Activated B cell treated with CpG ODN at 0.5 μM for 24 hours (primary cell): ENCODE measurements at regions not wholly inside any gene's neighbourhood (a gene's known extent, or its start where the extent isn't known, plus 50 kb on each side); places are given as distances from the start of the nearest gene placed in this dataset.

Experiments used
- ATAC-seq: fragments of 200-7000 bp; cut with Tn5 transposase; one replicate; pipeline ENCODE4 v1.10.0; 2021; ENCODE audit warnings: low read depth, mild to moderate bottlenecking, moderate library complexity
- CTCF ChIA-PET: fragments of 350-600 bp; sonication (Branson Sonifier 250); formaldehyde crosslinking; loops from one replicate; lab custom pipeline; 2021; ENCODE audit warnings: antibody characterized with exemption; lab: Charles Lee
- POLR2A ChIA-PET: fragments of 350-600 bp; sonication (Branson Sonifier 250); formaldehyde crosslinking; loops from one replicate; lab custom pipeline; 2021; ENCODE audit warnings: antibody characterized with exemption; lab: Charles Lee
- DNase-seq: peaks from one replicate; pipeline ENCODE4 v3.0.0; 2022
- H3K27ac Mint-ChIP-seq: one replicate; pipeline ENCODE4 v1.8.0; 2020; ENCODE audit warnings: mixed read lengths
- H3K27me3 Mint-ChIP-seq: one replicate; pipeline ENCODE4 v1.8.0; 2021; ENCODE audit warnings: mixed read lengths
- H3K36me3 Mint-ChIP-seq: one replicate; pipeline ENCODE4 v1.8.0; 2021; ENCODE audit warnings: low read depth, mixed read lengths
- H3K4me1 Mint-ChIP-seq: one replicate; pipeline ENCODE4 v1.8.0; 2021; ENCODE audit warnings: mixed read lengths
- H3K4me3 Mint-ChIP-seq: one replicate; pipeline ENCODE4 v1.8.0; 2020; ENCODE audit warnings: mild to moderate bottlenecking, mixed read lengths
- H3K9me3 Mint-ChIP-seq: one replicate; pipeline ENCODE4 v1.8.0; 2020; ENCODE audit warnings: mixed read lengths
- intact Hi-C: fragments of 100-400 bp; cut with micrococcal nuclease; formaldehyde crosslinking; loops from one replicate; pipeline ENCODE4 v1.15.1; 2024
- TF ChIP-seq, protein P1 (sequence below): fragments of 200-600 bp; IDR thresholded peaks from one replicate; pipeline ENCODE4 v1.8.0; 2022; ENCODE audit warnings: antibody characterized with exemption, mild to moderate bottlenecking

DNA sequence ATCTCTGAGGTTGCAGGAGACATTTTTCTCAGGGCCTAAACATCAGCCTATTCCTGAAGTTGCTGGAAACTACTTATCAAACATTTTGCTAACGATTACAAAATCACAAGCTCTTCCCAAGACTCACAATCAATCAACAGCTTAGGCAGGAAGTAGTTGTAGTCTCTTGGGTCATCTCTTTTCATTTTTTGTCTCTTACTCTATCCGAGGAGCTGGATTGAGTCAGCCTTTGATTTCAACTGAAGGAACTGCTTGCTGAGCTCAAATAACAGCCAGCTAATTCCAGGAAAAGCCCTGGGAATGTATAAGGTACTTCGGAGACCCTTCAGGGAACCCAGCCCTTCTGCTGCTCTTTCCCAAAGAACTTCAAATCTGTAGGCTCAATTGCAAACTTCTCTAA, 398.9 kb downstream of the PLK2 start:
- ChIA-PET CTCF (no interaction called here), POLR2A (no interaction called here)
- peaks cover 3% of the 10 kb centered on the region for H3K27me3 Mint-ChIP-seq
- no peaks in the 10 kb centered on the region for H3K4me1 Mint-ChIP-seq
- TF ChIP-seq, protein P1, sequence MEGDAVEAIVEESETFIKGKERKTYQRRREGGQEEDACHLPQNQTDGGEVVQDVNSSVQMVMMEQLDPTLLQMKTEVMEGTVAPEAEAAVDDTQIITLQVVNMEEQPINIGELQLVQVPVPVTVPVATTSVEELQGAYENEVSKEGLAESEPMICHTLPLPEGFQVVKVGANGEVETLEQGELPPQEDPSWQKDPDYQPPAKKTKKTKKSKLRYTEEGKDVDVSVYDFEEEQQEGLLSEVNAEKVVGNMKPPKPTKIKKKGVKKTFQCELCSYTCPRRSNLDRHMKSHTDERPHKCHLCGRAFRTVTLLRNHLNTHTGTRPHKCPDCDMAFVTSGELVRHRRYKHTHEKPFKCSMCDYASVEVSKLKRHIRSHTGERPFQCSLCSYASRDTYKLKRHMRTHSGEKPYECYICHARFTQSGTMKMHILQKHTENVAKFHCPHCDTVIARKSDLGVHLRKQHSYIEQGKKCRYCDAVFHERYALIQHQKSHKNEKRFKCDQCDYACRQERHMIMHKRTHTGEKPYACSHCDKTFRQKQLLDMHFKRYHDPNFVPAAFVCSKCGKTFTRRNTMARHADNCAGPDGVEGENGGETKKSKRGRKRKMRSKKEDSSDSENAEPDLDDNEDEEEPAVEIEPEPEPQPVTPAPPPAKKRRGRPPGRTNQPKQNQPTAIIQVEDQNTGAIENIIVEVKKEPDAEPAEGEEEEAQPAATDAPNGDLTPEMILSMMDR = no peak
- ATAC-seq (no peak), DNase-seq (no peak)
- intact Hi-C loops = no loop called here
- peaks cover 7% of the 10 kb centered on the region for H3K9me3 Mint-ChIP-seq
- no peak overlapping the region for H3K27ac Mint-ChIP-seq
- no peaks in the 10 kb centered on the region for H3K36me3 Mint-ChIP-seq
- H3K4me3 Mint-ChIP-seq = no peak overlapping the region

DNA sequence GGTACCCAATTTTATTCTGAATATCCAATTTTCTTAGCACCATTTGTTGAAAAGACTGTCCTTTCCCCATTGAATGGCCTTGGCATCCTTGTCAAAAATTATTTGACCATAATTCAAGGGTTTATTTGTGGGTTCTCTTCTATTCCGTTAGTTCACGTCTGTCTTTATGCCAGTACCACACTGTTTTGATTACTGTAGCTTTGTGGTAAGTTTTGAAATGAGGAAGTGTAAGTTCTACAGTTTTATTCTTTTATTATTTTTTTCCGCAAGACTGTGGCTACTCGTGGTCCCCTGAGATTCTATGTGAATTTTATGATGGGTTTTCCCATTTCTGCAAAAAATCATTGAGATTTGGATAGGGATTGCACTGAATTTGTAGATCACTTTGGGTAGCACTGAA, 402.6 kb downstream of the PLK2 start:
- Mint-ChIP-seq H3K9me3 (peaks cover 7% of the 10 kb centered on the region), H3K36me3 (no peaks in the 10 kb centered on the region), H3K27ac (no peak overlapping the region), H3K4me3 (no peak overlapping the region), H3K27me3 (peaks cover 3% of the 10 kb centered on the region), H3K4me1 (no peaks in the 10 kb centered on the region)
- intact Hi-C loops = no loop called here
- no peak for DNase-seq
- ATAC-seq = no peak
- TF ChIP-seq, protein P1 = no peak
- CTCF ChIA-PET = no interaction called here
- POLR2A ChIA-PET = no interaction called here

DNA sequence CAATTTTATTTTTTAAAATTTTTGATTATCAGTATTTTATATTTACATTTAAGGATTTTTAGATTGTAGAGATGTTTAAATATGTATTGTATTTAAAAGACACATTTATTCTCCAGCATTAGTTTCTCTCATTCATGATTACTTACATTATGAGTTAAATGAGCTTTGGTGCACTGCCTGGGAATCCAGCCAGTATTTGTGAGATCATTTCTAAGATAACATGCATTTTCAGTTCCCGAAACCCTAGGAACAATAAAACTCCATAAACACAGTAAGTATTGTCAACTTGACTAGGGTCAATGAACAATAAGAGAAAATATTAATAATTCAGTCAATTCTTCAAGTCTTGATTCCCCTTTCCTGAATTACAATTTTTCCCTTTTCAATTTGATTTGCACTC, 403.3 kb downstream of the PLK2 start:
- H3K27me3 Mint-ChIP-seq = peaks cover 3% of the 10 kb centered on the region
- POLR2A ChIA-PET = no interaction called here
- H3K9me3 Mint-ChIP-seq = peaks cover 7% of the 10 kb centered on the region
- DNase-seq (no peak), ATAC-seq (no peak)
- no peaks in the 10 kb centered on the region for H3K36me3 Mint-ChIP-seq
- no peak overlapping the region for H3K27ac Mint-ChIP-seq
- TF ChIP-seq, protein P1 = no peak
- CTCF ChIA-PET = no interaction called here
- H3K4me3 Mint-ChIP-seq = no peak overlapping the region
- intact Hi-C loops = no loop called here
- H3K4me1 Mint-ChIP-seq = no peaks in the 10 kb centered on the region

DNA sequence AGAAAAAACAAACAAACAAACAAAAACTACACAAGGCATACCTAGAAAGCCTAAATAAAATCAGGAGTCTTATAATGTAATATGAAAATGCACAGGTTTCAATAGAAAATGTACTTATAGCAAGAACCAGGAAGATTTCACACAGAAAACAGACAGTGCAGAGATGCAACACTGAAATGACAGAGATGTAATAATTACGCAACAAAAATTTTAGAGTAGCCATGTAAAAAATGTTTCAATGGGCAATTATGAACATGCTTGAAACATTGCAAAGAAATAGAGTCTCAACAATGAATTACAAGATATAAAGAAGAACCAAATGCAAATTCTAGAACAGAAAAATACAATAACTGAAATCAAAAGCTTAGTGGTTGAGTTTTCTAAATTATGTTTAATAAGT, 405.9 kb downstream of the PLK2 start:
- no peak overlapping the region for H3K27ac Mint-ChIP-seq
- ChIA-PET POLR2A (no interaction called here), CTCF (no interaction called here)

DNA sequence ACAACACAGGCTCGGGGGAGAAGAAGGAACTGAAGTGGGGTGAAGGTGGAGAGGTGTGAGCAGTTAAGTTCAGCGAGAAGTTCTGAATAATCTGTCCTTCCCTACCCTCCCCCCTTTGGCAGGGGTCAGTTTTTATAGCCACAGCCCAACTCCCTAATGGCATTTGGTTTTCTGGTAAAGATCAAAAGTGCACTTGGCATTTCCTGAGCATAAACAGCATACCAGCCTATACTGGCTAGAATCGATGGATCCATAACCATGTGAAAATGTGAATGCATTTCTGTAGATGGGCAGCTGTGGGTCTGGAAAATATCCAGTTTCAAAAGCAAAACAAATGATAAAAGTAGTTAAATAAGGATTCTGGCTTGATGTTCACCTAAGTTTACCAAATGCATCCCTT, 410.9 kb downstream of the PLK2 start:
- no peak for ATAC-seq

More for the DNA sequence above, 405.9 kb downstream of the PLK2 start:
- intact Hi-C loops = no loop called here
- Mint-ChIP-seq H3K4me1 (no peaks in the 10 kb centered on the region), H3K27me3 (no peaks in the 10 kb centered on the region), H3K4me3 (no peak overlapping the region), H3K36me3 (no peaks in the 10 kb centered on the region), H3K9me3 (peaks cover 7% of the 10 kb centered on the region)
- DNase-seq = no peak
- no peak for ATAC-seq
- TF ChIP-seq, protein P1 = no peak

More for the DNA sequence above, 410.9 kb downstream of the PLK2 start:
- Mint-ChIP-seq H3K4me3 (no peak overlapping the region), H3K4me1 (no peaks in the 10 kb centered on the region), H3K36me3 (no peaks in the 10 kb centered on the region), H3K27me3 (no peaks in the 10 kb centered on the region), H3K9me3 (no peaks in the 10 kb centered on the region), H3K27ac (no peak overlapping the region)
- CTCF ChIA-PET = no interaction called here
- TF ChIP-seq, protein P1 = no peak
- DNase-seq = no peak
- POLR2A ChIA-PET = no interaction called here
- intact Hi-C loops = no loop called here
